NCI-H2081 (cell line): ENCODE measurements at regions not wholly inside any gene's neighbourhood (a gene's known extent, or its start where the extent isn't known, plus 50 kb on each side); places are given as distances from the start of the nearest gene placed in this dataset.
A peak's percentile ranks its signal among the peaks of the same experiment; 100 is the strongest.

ENCODE experiments used
- DNase-seq, 2 experiments: peaks; one replicate each; lab custom pipeline; 2025; lab: John Stamatoyannopoulos, UW

DNA sequence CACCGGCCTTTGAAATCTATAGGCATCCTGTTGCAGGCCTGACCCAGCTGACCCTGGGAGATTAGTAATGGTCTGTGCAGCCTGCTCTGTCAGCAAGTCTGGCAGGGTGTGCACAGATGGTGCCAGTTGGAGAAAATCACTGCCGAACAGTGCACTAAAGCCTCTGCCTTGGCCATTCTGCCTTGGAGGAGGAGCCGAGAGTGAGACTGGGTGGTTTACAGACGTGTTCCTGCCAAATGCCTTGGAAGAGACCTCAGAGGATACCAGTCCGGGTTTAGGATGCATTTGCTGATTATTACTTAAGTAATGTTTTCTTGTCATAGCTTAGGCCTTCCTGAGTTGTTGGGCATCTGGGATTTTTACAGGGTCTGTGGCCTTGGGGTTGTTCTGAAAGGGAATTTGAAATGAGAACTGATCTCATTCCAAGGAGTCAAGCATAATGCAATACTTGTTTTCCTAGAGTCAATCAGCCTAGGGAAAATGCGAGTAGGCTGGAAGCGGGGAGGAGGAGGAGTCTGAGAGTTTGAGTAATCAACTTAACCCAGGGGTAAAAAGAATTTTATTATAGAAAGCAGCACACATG is 292.1 kb downstream of the SOX4 start:
- DNase-seq: no peak

GRCh38 chr6:21886542-21887151 is 293.1 kb downstream of the SOX4 start:
- DNase-seq: no peak

DNA sequence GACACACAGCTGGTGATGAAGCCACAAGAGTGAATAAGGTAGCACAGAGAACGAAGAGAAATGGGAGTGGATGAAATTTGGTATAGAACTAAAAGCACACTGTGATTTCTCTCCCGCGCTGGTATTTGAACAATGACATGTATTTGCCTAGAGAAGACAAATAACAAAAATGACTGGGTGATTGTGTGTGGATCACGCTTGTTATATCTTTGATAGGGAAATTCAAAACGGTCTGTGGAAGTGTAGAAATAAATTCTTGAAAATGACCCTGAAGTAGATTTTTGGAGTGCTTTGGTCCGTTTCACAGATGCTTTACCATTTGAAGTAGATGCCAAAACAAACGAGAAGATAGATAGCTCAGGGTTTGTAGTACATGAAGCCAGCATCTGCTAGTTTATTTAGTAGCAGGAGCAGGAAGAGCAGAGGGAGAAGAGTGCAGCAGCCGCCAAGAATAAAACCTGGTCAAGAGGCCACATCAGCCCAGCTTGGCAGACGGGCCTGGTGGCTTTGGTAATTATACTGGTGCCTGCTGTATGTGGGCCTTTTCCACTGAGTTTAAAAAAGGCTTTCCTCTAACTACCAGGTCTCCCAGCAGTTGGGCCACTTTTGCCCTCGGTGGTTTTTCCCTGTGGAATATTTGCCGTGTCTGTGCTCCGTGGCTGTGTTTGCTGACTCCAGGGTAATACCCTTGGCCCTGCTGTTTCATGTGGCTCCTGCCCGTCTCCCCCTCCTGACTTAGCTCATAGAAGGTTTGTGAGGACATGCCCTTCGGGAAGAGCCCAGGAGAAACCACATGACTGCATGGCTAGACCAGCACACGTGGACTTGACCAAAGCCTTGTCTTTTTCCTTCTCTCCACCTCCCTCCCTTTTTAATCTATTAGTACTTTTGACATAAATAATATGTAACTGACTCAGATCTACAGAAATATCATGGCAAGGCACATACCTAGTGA is 294.0 kb downstream of the SOX4 start:
- DNase-seq: peak; percentile 31 to 65

DNA sequence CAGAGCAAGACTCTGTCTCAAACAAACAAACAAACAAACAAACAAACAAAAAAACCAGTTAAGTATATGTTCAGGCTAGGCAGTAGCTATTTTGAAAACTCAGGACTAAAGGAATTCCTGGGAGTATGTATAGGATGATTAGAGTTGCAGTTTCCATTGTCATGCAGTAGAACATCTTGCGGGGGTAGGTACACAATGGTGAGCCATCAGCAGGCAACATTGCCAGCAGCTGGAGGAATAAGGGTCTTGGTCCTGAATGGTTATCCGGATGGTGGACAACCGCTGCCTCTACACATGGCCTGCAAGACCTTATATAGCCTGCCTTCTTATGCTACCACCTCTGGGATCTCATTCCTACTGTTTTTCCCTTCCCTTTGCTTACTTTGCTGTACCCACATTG is 297.5 kb downstream of the SOX4 start:
- no peak for DNase-seq

GRCh38 chr6:21893793-21894192 is 300.2 kb downstream of the SOX4 start:
- DNase-seq: no peak

DNA sequence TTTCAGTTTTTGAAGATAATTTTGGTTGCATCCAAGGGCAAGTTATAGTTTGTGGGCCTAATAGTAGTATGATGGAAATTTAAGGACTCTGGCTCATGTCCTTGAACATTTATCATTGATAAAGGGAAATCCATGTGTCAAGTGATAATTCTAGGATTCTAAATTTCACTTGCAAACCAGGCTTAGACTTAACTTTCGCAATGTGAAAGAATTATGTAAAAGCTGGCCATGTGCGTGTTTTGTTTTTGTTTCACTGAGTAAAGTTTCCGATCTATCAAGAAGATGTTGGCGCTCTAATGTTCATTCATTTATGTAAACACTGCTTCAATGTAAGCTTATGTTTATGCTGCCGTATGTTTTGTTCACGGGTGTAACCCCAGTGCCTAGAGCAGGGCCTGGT is 302.0 kb downstream of the SOX4 start:
- DNase-seq: no peak

DNA sequence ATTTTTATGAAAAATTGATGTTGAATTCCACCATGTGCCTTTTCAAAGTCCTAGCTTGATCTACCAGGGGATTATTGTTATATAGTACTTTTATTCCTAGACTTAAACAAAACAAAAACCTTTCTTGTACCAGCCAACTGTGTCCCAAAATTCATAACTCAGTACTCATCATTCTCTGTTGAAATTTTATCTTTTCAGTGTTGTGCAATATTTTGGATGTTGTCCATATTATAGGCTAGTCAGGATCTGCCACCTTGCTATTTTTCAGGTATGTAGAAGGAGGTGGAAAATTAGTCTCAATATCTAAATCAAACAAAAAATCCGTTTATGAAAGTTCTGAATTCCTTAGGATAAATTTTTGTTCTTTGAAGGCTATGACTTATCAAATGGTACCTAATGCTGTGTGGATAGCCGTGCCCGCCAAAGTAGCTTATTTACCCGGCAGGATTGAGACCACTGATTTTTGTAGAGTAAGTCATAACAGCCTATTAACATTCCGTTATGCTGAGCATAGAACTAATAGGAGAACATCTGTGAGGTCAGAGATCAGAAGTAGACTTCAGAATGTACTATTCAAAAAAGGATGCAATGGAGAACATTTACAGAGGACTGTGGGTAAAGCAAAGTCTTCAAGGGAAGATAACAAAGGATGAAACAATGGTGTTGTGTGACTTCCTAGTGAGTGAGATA is 304.7 kb downstream of the SOX4 start:
- DNase-seq: no peak

DNA sequence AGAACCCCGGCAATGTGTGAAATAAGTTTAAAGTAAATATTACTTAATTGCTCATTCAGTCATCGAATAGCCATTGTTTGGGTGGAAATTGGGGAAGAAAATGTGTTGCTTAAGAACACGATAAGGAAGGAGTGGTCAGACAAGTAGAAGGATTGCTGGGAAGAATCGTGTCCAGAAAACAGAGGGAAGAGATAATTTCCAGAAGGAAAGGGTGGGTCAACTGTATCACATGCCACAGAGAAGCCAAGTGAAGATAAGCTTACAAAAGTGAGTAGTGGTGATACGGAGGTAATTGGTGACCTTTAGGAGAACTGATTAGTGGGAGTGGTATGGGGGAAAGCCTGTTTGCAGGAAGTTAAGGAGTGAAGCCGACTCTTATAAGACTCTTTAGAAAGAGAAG is 306.2 kb downstream of the SOX4 start:
- no peak for DNase-seq

GRCh38 chr6:21900730-21901129 is 307.2 kb downstream of the SOX4 start:
- DNase-seq: no peak

GRCh38 chr6:21902628-21903169 is 309.1 kb downstream of the SOX4 start:
- no peak for DNase-seq

DNA sequence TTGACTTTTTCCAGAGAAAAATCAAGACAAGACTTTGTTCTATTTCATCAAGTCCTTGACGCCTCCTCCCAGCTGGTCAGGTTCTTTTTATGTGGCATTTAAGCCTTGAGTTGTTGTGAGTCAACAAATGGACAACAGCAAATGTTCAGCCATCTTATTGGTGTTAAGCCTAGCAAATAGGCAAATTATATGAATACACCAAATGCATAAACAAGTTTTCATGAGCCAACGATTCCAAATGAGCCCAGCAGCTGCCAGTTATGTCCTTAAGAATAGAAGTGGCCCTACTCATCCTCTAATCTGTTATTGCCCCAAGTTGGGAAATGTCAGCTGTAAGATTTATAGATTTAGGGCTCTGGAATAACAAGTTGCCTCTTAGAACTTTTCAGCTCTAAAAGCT is 312.0 kb downstream of the SOX4 start:
- DNase-seq: no peak

GRCh38 chr6:21906826-21907225 is 313.3 kb downstream of the SOX4 start:
- no peak for DNase-seq

DNA sequence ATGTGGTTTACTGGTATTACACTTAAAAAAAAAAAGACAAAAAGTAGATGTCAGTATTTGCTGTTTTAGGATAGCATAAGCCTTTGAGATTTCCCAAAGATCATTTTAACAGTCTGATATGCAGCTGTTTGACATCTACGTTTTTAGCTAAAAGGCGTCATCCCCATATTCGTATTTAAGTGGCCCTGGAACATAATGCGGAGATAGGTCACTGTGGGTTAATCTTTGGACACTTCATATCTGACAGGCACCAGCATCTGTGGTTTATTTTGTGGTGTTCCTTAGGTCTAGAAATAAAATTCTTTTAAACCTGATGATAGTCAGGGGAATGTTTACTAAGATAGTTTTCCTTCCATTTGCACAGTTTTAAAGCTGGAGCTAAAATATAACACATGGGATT is 313.7 kb downstream of the SOX4 start:
- DNase-seq: no peak

DNA sequence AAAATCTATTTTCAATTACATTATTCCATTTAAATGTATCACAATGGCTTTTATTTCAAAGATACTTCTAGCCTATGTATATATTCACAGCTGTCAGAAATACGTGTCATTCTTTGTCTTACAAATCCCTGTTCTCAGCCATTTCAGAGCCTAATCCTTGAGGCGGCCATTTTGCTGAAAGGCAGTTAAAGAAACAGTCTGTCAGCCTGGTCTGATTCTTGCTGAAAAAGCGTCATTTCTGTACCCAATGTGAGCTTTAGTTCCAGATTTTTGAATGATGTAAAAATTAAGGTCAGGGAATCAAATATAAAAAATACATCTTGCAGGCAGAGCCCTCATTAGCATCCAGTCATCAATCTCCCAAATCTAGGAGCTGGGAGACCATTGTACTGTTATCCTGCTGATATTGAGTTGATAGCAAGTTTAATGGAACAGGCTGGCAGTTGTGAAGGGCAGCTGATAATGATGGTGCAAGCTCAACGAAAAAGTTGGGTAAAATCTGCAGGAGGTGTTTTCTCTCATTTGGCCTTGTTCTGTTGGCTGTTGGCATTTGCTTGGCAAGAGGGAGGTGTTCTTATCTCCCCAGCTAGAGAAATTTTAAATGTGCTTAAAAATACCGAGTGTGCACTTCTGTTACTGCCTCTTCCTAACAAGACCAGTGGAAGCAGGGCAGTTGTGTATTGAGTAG is 314.8 kb downstream of the SOX4 start:
- no peak for DNase-seq

GRCh38 chr6:21909321-21909720 is 315.8 kb downstream of the SOX4 start:
- DNase-seq: no peak

DNA sequence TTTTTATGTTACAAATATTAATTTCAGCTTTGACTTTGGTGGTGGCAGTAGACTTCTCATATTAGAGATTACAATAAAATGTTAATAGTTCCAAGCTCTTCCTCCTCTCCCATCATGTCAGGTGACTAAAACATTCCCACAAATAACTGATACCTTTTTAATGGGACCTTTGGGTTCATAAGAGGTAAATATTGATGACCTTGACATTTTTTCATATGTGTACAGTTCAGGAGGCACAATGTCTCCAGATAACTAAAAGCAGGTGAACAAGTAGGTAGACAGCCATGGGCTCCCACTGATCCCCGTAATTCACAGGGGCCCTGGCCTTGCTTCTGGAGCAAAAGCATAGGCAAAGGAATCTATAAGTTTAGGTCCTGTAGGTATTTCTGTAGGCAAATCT is 317.7 kb downstream of the SOX4 start:
- DNase-seq: no peak

- DNase-seq: no peak
Measured at GRCh38 chr6:21912151-21912832, 318.7 kb downstream of the SOX4 start.

DNA sequence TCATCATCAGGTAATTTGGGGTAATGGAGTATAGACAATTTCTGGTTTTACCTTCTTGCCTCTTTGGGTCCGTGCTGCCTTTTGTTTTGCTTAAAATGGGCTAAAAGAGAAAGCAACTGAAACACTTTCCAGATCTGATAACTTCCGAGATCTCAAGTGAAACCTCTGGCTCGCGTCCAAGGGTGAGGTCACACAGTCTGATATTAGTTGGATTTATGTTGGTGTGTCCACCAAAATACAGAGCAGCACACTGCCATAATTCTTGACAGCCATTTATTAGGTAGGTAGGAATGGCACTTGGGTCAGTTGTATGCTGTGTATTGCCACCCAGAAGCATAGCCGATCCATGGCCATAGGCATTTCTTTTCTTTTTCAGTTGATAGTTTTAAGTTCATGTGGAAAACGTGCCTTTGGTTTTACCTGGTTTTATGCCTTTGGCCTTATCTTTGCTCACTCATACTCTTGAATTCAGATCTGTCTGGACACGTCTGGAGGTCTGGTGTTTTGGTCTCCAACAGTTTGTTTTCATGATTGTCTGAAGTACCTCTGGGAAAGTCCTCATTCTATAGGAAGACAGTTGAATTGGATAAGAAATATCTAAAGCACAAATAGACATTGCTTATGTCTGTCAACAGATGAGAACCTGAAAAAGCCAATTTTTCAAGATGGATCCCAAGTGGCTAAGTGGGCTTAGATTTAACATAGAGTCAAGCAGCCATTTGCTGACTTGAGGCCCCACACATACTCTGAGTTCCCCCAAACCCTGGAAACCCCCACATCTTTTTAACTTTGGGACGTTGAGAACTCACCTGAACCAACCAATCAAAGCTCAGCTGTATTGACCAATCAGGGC is 320.8 kb downstream of the SOX4 start:
- no peak for DNase-seq

GRCh38 chr6:21915707-21916260 is 322.2 kb downstream of the SOX4 start:
- no peak for DNase-seq

DNA sequence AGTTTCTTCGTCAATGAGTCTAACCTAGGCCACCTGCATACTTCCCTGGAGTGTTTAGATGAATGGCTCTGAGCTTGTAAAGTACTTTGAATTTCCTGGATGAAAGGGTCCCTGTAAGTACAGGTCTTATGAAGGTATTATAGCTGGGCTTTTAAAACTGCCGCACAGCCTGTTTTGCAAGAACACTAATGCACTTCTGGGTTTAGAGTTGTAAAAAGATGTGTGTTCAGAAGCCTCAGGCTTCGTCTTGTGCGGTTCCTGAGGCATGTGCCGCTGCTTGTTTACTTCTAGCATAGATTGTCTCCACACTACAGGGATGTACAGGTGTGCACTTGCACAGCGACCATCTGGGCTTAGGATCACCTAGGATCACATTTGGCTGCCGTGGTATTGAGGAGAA is 324.5 kb downstream of the SOX4 start:
- no peak for DNase-seq
